Adrenal gland (tissue), 5 donors: ENCODE measurements at regions not wholly inside any gene's neighbourhood (a gene's known extent, or its start where the extent isn't known, plus 50 kb on each side); places are given as distances from the start of the nearest gene placed in this dataset.

Source experiments
- POLR2A ChIP-seq, 2 donors: fragments of 450-650 bp; IDR thresholded peaks; one replicate each; pipeline ENCODE4 v1.6.1; 2017; ENCODE audit warnings: antibody characterized with exemption in 2 of 2, mild to moderate bottlenecking in 2 of 2, moderate library complexity in 1 of 2
- TF ChIP-seq, protein P1 (sequence below), 6 experiments: fragments of 450-650 bp in 4 of 6; fragments of 200-600 bp in 2 of 6; sonication (generic) in 1 of 6; IDR thresholded peaks; 1 replicate in 5 of 6; 2 replicates in 1 of 6; pipeline versions ENCODE4 v1.5.1 to v1.8.0; 2016 to 2021; ENCODE audit warnings: antibody characterized with exemption in 6 of 6, mild to moderate bottlenecking in 2 of 6, moderate library complexity in 1 of 6
- donor health status: DM: no; HTN: no; CAD: no.

GRCh38 chr15:62400778-62401177 is 235.7 kb upstream of the C2CD4B start:
- TF ChIP-seq, protein P1, sequence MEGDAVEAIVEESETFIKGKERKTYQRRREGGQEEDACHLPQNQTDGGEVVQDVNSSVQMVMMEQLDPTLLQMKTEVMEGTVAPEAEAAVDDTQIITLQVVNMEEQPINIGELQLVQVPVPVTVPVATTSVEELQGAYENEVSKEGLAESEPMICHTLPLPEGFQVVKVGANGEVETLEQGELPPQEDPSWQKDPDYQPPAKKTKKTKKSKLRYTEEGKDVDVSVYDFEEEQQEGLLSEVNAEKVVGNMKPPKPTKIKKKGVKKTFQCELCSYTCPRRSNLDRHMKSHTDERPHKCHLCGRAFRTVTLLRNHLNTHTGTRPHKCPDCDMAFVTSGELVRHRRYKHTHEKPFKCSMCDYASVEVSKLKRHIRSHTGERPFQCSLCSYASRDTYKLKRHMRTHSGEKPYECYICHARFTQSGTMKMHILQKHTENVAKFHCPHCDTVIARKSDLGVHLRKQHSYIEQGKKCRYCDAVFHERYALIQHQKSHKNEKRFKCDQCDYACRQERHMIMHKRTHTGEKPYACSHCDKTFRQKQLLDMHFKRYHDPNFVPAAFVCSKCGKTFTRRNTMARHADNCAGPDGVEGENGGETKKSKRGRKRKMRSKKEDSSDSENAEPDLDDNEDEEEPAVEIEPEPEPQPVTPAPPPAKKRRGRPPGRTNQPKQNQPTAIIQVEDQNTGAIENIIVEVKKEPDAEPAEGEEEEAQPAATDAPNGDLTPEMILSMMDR (IDR thresholded peaks at IDR 0.05) = no peak
- TF ChIP-seq POLR2A (IDR thresholded peaks at IDR 0.05) = no peak
